Uterus (tissue), 2 donors: ENCODE measurements at regions not wholly inside any gene's neighbourhood (a gene's known extent, or its start where the extent isn't known, plus 50 kb on each side); places are given as distances from the start of the nearest gene placed in this dataset.

Experiments used
- POLR2A ChIP-seq, 2 donors: fragments of 450-650 bp; IDR thresholded peaks; one replicate each; pipeline ENCODE4 v1.6.1; 2016; ENCODE audit warnings: antibody characterized with exemption in 2 of 2, mild to moderate bottlenecking in 1 of 2, moderate library complexity in 1 of 2
- TF ChIP-seq, protein P1 (sequence below), 4 experiments: fragments of 200-600 bp in 2 of 4; fragments of 450-650 bp in 2 of 4; sonication (generic) in 2 of 4; IDR thresholded peaks; one replicate each; pipeline ENCODE4 v1.5.1; 2016 to 2019; ENCODE audit warnings: antibody characterized with exemption in 4 of 4, mild to moderate bottlenecking in 2 of 4, moderate library complexity in 1 of 4

DNA sequence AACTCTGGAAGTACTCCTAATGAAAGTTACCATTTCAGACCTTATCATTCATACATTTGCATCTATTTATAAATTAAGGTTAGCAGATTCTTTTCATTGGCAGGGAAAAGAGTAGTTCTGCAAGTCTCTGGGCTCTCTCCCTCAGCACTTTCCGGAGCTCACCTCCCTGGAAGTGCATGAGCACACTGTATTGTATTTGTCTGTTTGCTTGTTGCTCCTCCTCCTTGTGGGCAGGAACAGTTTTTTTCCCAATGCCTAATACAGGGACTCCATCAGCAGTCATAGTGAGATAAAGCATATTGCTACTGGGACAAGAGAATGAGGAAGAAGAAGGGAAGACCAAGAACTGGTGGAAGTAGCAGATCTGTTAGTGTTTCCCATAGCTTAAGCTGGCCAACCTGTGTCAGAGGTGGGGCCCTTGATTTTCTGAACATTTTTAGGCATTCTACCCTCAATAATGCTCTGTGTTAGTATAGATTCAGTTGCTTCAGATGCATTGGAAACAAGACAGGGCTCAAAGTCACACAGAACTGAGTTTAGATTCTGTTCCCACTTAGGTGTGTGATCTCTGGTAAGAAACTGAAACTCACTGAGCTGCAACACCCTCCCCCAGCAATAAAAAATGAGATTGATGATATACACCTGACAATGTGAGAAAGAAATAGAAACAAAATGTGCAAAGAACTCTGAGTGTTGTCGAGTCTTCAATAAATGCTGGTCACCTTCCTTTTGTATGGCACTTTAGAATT, 407.8 kb downstream of the TUSC7 start:
- TF ChIP-seq, protein P1, sequence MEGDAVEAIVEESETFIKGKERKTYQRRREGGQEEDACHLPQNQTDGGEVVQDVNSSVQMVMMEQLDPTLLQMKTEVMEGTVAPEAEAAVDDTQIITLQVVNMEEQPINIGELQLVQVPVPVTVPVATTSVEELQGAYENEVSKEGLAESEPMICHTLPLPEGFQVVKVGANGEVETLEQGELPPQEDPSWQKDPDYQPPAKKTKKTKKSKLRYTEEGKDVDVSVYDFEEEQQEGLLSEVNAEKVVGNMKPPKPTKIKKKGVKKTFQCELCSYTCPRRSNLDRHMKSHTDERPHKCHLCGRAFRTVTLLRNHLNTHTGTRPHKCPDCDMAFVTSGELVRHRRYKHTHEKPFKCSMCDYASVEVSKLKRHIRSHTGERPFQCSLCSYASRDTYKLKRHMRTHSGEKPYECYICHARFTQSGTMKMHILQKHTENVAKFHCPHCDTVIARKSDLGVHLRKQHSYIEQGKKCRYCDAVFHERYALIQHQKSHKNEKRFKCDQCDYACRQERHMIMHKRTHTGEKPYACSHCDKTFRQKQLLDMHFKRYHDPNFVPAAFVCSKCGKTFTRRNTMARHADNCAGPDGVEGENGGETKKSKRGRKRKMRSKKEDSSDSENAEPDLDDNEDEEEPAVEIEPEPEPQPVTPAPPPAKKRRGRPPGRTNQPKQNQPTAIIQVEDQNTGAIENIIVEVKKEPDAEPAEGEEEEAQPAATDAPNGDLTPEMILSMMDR (IDR thresholded peaks at IDR 0.05): no peak
- TF ChIP-seq POLR2A (IDR thresholded peaks at IDR 0.05): no peak
